ENCODE measurements at regions not wholly inside any gene's neighbourhood (a gene's known extent, or its start where the extent isn't known, plus 50 kb on each side); places are given as distances from the start of the nearest gene placed in this dataset.

- DNase-seq (ENCODE audit: low read depth in 1 of 2, low spot score in 1 of 2) = no peak
- H3K27me3 ChIP-seq (ENCODE audit: insufficient read depth, poor library complexity, severe bottlenecking) = no peaks in the 10 kb centered on the region
- H3K27ac ChIP-seq (replicated peaks) = no peak overlapping the region
- TF ChIP-seq, protein P1, sequence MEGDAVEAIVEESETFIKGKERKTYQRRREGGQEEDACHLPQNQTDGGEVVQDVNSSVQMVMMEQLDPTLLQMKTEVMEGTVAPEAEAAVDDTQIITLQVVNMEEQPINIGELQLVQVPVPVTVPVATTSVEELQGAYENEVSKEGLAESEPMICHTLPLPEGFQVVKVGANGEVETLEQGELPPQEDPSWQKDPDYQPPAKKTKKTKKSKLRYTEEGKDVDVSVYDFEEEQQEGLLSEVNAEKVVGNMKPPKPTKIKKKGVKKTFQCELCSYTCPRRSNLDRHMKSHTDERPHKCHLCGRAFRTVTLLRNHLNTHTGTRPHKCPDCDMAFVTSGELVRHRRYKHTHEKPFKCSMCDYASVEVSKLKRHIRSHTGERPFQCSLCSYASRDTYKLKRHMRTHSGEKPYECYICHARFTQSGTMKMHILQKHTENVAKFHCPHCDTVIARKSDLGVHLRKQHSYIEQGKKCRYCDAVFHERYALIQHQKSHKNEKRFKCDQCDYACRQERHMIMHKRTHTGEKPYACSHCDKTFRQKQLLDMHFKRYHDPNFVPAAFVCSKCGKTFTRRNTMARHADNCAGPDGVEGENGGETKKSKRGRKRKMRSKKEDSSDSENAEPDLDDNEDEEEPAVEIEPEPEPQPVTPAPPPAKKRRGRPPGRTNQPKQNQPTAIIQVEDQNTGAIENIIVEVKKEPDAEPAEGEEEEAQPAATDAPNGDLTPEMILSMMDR (IDR thresholded peaks at IDR 0.05; ENCODE audit: insufficient read depth, low read length) = no peak
- TF ChIP-seq GABPA (IDR thresholded peaks at IDR 0.05; ENCODE audit: low read depth) = no peak
- no peak for TF ChIP-seq SPI1 (IDR thresholded peaks at IDR 0.05; ENCODE audit: borderline replicate concordance, low read depth)
- TF ChIP-seq POLR2AphosphoS5 (IDR thresholded peaks at IDR 0.05; ENCODE audit: low read depth) = no peak
- TF ChIP-seq, protein P2, sequence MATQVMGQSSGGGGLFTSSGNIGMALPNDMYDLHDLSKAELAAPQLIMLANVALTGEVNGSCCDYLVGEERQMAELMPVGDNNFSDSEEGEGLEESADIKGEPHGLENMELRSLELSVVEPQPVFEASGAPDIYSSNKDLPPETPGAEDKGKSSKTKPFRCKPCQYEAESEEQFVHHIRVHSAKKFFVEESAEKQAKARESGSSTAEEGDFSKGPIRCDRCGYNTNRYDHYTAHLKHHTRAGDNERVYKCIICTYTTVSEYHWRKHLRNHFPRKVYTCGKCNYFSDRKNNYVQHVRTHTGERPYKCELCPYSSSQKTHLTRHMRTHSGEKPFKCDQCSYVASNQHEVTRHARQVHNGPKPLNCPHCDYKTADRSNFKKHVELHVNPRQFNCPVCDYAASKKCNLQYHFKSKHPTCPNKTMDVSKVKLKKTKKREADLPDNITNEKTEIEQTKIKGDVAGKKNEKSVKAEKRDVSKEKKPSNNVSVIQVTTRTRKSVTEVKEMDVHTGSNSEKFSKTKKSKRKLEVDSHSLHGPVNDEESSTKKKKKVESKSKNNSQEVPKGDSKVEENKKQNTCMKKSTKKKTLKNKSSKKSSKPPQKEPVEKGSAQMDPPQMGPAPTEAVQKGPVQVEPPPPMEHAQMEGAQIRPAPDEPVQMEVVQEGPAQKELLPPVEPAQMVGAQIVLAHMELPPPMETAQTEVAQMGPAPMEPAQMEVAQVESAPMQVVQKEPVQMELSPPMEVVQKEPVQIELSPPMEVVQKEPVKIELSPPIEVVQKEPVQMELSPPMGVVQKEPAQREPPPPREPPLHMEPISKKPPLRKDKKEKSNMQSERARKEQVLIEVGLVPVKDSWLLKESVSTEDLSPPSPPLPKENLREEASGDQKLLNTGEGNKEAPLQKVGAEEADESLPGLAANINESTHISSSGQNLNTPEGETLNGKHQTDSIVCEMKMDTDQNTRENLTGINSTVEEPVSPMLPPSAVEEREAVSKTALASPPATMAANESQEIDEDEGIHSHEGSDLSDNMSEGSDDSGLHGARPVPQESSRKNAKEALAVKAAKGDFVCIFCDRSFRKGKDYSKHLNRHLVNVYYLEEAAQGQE (IDR thresholded peaks at IDR 0.05; ENCODE audit: insufficient replicate concordance, low read depth) = no peak
- no peak overlapping the region for H3K4me3 ChIP-seq (replicated peaks; ENCODE audit: insufficient read depth, low read length)
Measured at GRCh38 chr16:52238710-52239109, 308.2 kb downstream of the TOX3 start.

DNA sequence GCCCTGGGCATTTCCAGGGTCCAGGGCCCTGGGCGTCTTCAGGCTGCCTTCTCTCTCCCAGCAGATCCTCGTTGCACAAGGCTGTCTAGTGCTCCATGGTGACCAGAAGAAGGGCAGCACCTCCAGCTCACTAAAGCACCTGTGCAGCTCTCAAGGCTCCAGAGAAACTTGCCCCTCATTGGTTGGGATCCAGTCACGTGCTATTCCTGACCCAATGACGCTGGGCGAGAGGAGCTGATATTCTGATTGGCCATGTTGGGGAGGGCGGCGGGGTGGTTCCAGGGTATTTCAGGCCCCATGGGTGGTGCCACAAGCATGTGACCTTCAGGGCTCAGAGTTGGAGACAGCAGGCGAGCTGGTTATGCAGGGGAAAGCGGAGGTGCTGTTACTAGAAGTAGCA, 309.1 kb downstream of the TOX3 start:
- no peak for TF ChIP-seq GABPA (IDR thresholded peaks at IDR 0.05; ENCODE audit: low read depth)
- TF ChIP-seq SPI1 (IDR thresholded peaks at IDR 0.05; ENCODE audit: borderline replicate concordance, low read depth) = no peak
- TF ChIP-seq, protein P1 (IDR thresholded peaks at IDR 0.05; ENCODE audit: insufficient read depth, low read length) = no peak
- TF ChIP-seq, protein P2 (IDR thresholded peaks at IDR 0.05; ENCODE audit: insufficient replicate concordance, low read depth) = no peak
- TF ChIP-seq POLR2AphosphoS5 (IDR thresholded peaks at IDR 0.05; ENCODE audit: low read depth) = no peak
- Histone ChIP-seq H3K4me3 (replicated peaks; ENCODE audit: insufficient read depth, low read length) (no peak overlapping the region), H3K27ac (replicated peaks) (no peak overlapping the region), H3K27me3 (ENCODE audit: insufficient read depth, poor library complexity, severe bottlenecking) (no peaks in the 10 kb centered on the region)
- no peak for DNase-seq (ENCODE audit: low read depth in 1 of 2, low spot score in 1 of 2)

- no peak for TF ChIP-seq GABPA (IDR thresholded peaks at IDR 0.05; ENCODE audit: low read depth)
- TF ChIP-seq, protein P2 (IDR thresholded peaks at IDR 0.05; ENCODE audit: insufficient replicate concordance, low read depth) = no peak
- TF ChIP-seq, protein P1 (IDR thresholded peaks at IDR 0.05; ENCODE audit: insufficient read depth, low read length) = no peak
- TF ChIP-seq SPI1 (IDR thresholded peaks at IDR 0.05; ENCODE audit: borderline replicate concordance, low read depth) = no peak
- TF ChIP-seq POLR2AphosphoS5 (IDR thresholded peaks at IDR 0.05; ENCODE audit: low read depth) = no peak
- H3K4me3 ChIP-seq (replicated peaks; ENCODE audit: insufficient read depth, low read length) = no peak overlapping the region
- no peak for DNase-seq (ENCODE audit: low read depth in 1 of 2, low spot score in 1 of 2)
Measured at GRCh38 chr16:52235186-52235585, 311.8 kb downstream of the TOX3 start.

More at GRCh38 chr16:52235186-52235585, 311.8 kb downstream of the TOX3 start:
- Histone ChIP-seq H3K27ac (replicated peaks) (no peak overlapping the region), H3K27me3 (ENCODE audit: insufficient read depth, poor library complexity, severe bottlenecking) (no peaks in the 10 kb centered on the region)

Data from HL-60 (cell line).